HG03103 (cell line): ENCODE measurements at regions not wholly inside any gene's neighbourhood (a gene's known extent, or its start where the extent isn't known, plus 50 kb on each side); places are given as distances from the start of the nearest gene placed in this dataset.
A peak's percentile ranks its signal among the peaks of the same experiment; 100 is the strongest.
"Not testable (repeated sequence)": the region's sequence is repeated elsewhere in the genome, so short reads cannot be mapped to it uniquely, and the experiment has no call there.

Experiments used
- ATAC-seq: cut with Tn5 transposase; IDR thresholded peaks from one replicate; pipeline ENCODE4 v1.9.1; 2021; ENCODE audit warnings: low read depth; ENCODE audit not compliant: unreplicated experiment

GRCh38 chr6:113690281-113691259 lies 166.6 kb upstream of the MARCKS start:
- peak; percentile 62 for ATAC-seq

GRCh38 chr6:113691260-113691656 lies 165.9 kb upstream of the MARCKS start:
- no peak for ATAC-seq

- no peak for ATAC-seq
These were observed 163.3 kb upstream of the MARCKS start for GRCh38 chr6:113693851-113694250.

- no peak for ATAC-seq
These were observed 162.7 kb upstream of the MARCKS start for GRCh38 chr6:113694278-113695077.

- no peak for ATAC-seq
These were observed 161.6 kb upstream of the MARCKS start for GRCh38 chr6:113695516-113695915.

GRCh38 chr6:113696960-113697359 lies 160.2 kb upstream of the MARCKS start:
- no peak for ATAC-seq

GRCh38 chr6:113697632-113698410 lies 159.3 kb upstream of the MARCKS start:
- ATAC-seq: no peak

- ATAC-seq: no peak
These were observed 157.9 kb upstream of the MARCKS start for GRCh38 chr6:113699239-113699638.

- ATAC-seq: no peak
These were observed 155.4 kb upstream of the MARCKS start for GRCh38 chr6:113701552-113702254.

GRCh38 chr6:113707194-113707593 lies 150.0 kb upstream of the MARCKS start:
- ATAC-seq: no peak

GRCh38 chr6:113709936-113710509 lies 147.1 kb upstream of the MARCKS start:
- no peak for ATAC-seq

- no peak for ATAC-seq
These were observed 143.5 kb upstream of the MARCKS start for GRCh38 chr6:113713665-113714064.

GRCh38 chr6:113718588-113718987 lies 138.6 kb upstream of the MARCKS start:
- ATAC-seq: no peak

- no peak for ATAC-seq
These were observed 138.1 kb upstream of the MARCKS start for GRCh38 chr6:113719064-113719463.

- ATAC-seq: no peak
These were observed 137.6 kb upstream of the MARCKS start for GRCh38 chr6:113719545-113719944.

- no peak for ATAC-seq
These were observed 134.0 kb upstream of the MARCKS start for GRCh38 chr6:113723182-113723581.

- not testable (repeated sequence) for ATAC-seq
These were observed 132.2 kb upstream of the MARCKS start for GRCh38 chr6:113724927-113725326.

GRCh38 chr6:113731541-113731940 lies 125.6 kb upstream of the MARCKS start:
- ATAC-seq: no peak

- ATAC-seq: no peak
These were observed 124.7 kb upstream of the MARCKS start for GRCh38 chr6:113732384-113732966.
